ENCODE measurements at regions not wholly inside any gene's neighbourhood (a gene's known extent, or its start where the extent isn't known, plus 50 kb on each side); places are given as distances from the start of the nearest gene placed in this dataset.

DNA sequence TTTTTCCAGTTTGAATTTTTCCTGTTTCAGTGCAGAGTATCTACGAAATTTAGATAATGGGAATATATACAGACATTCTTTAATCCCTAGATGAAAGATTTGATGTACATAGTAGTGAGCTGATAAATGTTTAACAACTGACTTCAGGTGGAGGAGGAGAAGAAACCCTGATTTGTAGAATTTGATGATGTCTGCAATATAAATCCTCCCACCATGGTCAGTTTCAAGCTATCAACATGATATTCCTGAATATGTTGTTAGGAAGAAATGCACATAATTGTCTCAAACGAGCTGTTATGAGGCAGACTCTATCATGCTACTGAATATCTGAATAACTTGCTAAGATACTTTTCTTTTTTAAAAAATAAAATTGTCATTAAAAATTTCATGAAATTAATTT, 629.3 kb upstream of the LRRN3 start:
- H3K27me3 ChIP-seq (replicated peaks in 1 of 2; ENCODE audit: control insufficient read depth in 2 of 2, insufficient read depth in 2 of 2, low read length in 1 of 2): no peaks in the 10 kb centered on the region
- in situ Hi-C loops (cut with MboI) (no loop called here), intact Hi-C loops (cut with micrococcal nuclease; ENCODE audit: unreplicated experiment) (no loop called here)
- no peaks in the 10 kb centered on the region for H3K9me3 ChIP-seq (replicated peaks; ENCODE audit: control insufficient read depth, insufficient read depth, low read length)
- H3K79me2 ChIP-seq (ENCODE audit: control insufficient read depth, insufficient read depth, low read length): no peaks in the 10 kb centered on the region
- H3K4me3 ChIP-seq: no peak overlapping the region
- ChIA-PET CTCF (no interaction called here), SMC1A (ENCODE audit: uncharacterized antibody, unreplicated experiment) (no interaction called here), RAD21 (ENCODE audit: unreplicated experiment) (no interaction called here), POLR2A (no interaction called here)
- TF ChIP-seq GATAD2B (conservative IDR thresholded peaks at IDR 0.05; ENCODE audit: low read depth) (no peak), RB1 (IDR thresholded peaks at IDR 0.05; ENCODE audit: borderline replicate concordance) (no peak), SUZ12 (IDR thresholded peaks at IDR 0.05; ENCODE audit: unreplicated experiment) (no peak), SMARCA5 (IDR thresholded peaks at IDR 0.05) (no peak), SREBF1 (IDR thresholded peaks at IDR 0.05; ENCODE audit: low read length) (no peak), YBX1 (IDR thresholded peaks at IDR 0.05) (no peak), ZNF622 (IDR thresholded peaks at IDR 0.05) (no peak), ZNF207 (IDR thresholded peaks at IDR 0.05; ENCODE audit: borderline replicate concordance) (no peak), KDM1A (IDR thresholded peaks at IDR 0.05; ENCODE audit: borderline replicate concordance) (no peak), TCF3 (IDR thresholded peaks at IDR 0.05; ENCODE audit: borderline replicate concordance, insufficient read depth, low read depth, low read length) (no peak), CHD1 (IDR thresholded peaks at IDR 0.05; ENCODE audit: low read depth, low read length) (no peak), ATF7 (IDR thresholded peaks at IDR 0.05; ENCODE audit: low read depth) (no peak), CHD2 (IDR thresholded peaks at IDR 0.05; ENCODE audit: borderline replicate concordance, low read depth, low read length) (no peak), NR2C2 (IDR thresholded peaks at IDR 0.05; ENCODE audit: borderline replicate concordance, control insufficient read depth, insufficient read length, low read depth) (no peak), IRF4 (IDR thresholded peaks at IDR 0.05; ENCODE audit: low read depth, low read length) (no peak), CREB1 (IDR thresholded peaks at IDR 0.05; ENCODE audit: low read depth) (no peak), ZNF384 (IDR thresholded peaks at IDR 0.05; ENCODE audit: borderline replicate concordance, low read depth, low read length) (no peak), SIN3A (IDR thresholded peaks at IDR 0.05; ENCODE audit: low read depth, low read length) (no peak)
- TF ChIP-seq, protein P1, sequence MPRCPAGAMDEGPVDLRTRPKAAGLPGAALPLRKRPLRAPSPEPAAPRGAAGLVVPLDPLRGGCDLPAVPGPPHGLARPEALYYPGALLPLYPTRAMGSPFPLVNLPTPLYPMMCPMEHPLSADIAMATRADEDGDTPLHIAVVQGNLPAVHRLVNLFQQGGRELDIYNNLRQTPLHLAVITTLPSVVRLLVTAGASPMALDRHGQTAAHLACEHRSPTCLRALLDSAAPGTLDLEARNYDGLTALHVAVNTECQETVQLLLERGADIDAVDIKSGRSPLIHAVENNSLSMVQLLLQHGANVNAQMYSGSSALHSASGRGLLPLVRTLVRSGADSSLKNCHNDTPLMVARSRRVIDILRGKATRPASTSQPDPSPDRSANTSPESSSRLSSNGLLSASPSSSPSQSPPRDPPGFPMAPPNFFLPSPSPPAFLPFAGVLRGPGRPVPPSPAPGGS (IDR thresholded peaks at IDR 0.05; ENCODE audit: borderline replicate concordance, insufficient read depth, low read depth, low read length, poor library complexity, severe bottlenecking): no peak
- TF ChIP-seq, protein P2, sequence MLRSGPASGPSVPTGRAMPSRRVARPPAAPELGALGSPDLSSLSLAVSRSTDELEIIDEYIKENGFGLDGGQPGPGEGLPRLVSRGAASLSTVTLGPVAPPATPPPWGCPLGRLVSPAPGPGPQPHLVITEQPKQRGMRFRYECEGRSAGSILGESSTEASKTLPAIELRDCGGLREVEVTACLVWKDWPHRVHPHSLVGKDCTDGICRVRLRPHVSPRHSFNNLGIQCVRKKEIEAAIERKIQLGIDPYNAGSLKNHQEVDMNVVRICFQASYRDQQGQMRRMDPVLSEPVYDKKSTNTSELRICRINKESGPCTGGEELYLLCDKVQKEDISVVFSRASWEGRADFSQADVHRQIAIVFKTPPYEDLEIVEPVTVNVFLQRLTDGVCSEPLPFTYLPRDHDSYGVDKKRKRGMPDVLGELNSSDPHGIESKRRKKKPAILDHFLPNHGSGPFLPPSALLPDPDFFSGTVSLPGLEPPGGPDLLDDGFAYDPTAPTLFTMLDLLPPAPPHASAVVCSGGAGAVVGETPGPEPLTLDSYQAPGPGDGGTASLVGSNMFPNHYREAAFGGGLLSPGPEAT (IDR thresholded peaks at IDR 0.05; ENCODE audit: low read depth): no peak
- FAIRE-seq (no peak), ATAC-seq (no peak), DNase-seq (ENCODE audit: low read depth, low spot score) (no peak)
- H4K20me1 ChIP-seq (ENCODE audit: control insufficient read depth, insufficient read depth): no peaks in the 10 kb centered on the region
- no peak overlapping the region for H3K4me2 ChIP-seq (ENCODE audit: control insufficient read depth, insufficient read depth)
- H3K9ac ChIP-seq (ENCODE audit: control insufficient read depth, insufficient read depth, low read length): no peak overlapping the region
- no TSS peak for BruUV-seq (replicated peaks)
- no peak overlapping the region for H3K27ac ChIP-seq (ENCODE audit: control insufficient read depth, insufficient read depth)
- WGBS (ENCODE audit: insufficient coverage, insufficient replicate concordance, low lambda C conversion rate, missing lambda C conversion rate): 3% methylated on average over 2 of the region's 2 CpGs
- no peaks in the 10 kb centered on the region for H3K4me1 ChIP-seq (ENCODE audit: control insufficient read depth, insufficient read depth, low read length)
- H3K36me3 ChIP-seq (ENCODE audit: control insufficient read depth in 2 of 2, insufficient read depth in 2 of 2, low read length in 1 of 2): no peaks in the 10 kb centered on the region
- H2AFZ ChIP-seq (ENCODE audit: control insufficient read depth, low read depth, low read length): no peak overlapping the region
